ENCODE measurements at regions not wholly inside any gene's neighbourhood (a gene's known extent, or its start where the extent isn't known, plus 50 kb on each side); places are given as distances from the start of the nearest gene placed in this dataset.

DNA sequence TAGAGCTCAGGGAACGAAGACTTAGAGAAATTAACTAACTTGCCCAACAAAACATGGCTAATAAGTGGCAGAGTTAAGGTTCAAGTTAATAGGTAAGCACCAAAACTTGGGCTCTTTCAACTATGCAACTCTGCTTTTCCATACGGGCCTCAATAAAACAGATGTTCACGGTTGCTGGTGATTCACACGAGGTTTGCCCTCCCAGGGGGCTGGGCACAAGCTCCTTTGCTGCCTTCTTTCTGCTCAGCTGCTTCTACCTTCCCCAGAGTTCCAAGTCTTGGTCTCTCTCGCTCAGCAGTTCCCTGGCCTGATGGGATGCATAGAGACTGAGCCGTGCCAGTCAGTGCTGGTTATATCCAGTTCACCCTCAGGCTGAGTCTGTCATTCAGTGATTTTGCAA lies 217.9 kb downstream of the SREK1 start:
- H3K27ac ChIP-seq (ENCODE audit: low read length), result no peak overlapping the region
- H3K27ac Mint-ChIP-seq, result no peak overlapping the region
- WGBS (ENCODE audit: insufficient coverage), result 77% methylated on average over 5 of the region's 6 CpGs
- peaks cover 17% of the 10 kb centered on the region in 2 donors for H3K27me3 Mint-ChIP-seq
- H3K36me3 Mint-ChIP-seq, result no peaks in the 10 kb centered on the region
- no peaks in the 10 kb centered on the region for H3K9me3 ChIP-seq
- ChIA-PET POLR2A (no interaction called here), CTCF (no interaction called here)
- no peaks in the 10 kb centered on the region for H3K4me1 Mint-ChIP-seq
- H3K9me3 Mint-ChIP-seq, result no peaks in the 10 kb centered on the region
- no peak overlapping the region for H3K4me3 Mint-ChIP-seq
- H3K27me3 ChIP-seq (replicated peaks in 1 of 2; ENCODE audit: control insufficient read depth in 2 of 2, extremely low read depth in 1 of 2, insufficient read depth in 2 of 2, low read length in 1 of 2), result no peaks in the 10 kb centered on the region
- ATAC-seq (replicated peaks in 1 of 4) (no peak), DNase-seq (no peak)
- no peaks in the 10 kb centered on the region for H3K36me3 ChIP-seq (ENCODE audit: control insufficient read depth in 2 of 2, extremely low read depth in 1 of 2, insufficient read depth in 1 of 2, low read length in 1 of 2)
- H3K4me3 ChIP-seq (ENCODE audit: control insufficient read depth in 1 of 2, extremely low read depth in 1 of 2, low read length in 1 of 2), result no peak overlapping the region
- H3K4me1 ChIP-seq (ENCODE audit: control insufficient read depth in 1 of 2, extremely low read depth in 1 of 2, insufficient read depth in 2 of 2, low read length in 2 of 2), result no peaks in the 10 kb centered on the region

GRCh38 chr5:66362687-66363086 lies 218.6 kb downstream of the SREK1 start:
- H3K9me3 Mint-ChIP-seq, result no peaks in the 10 kb centered on the region
- H3K27ac ChIP-seq (ENCODE audit: low read length), result no peak overlapping the region
- no peak overlapping the region for H3K4me3 ChIP-seq (ENCODE audit: control insufficient read depth in 1 of 2, extremely low read depth in 1 of 2, low read length in 1 of 2)
- H3K27me3 ChIP-seq (replicated peaks in 1 of 2; ENCODE audit: control insufficient read depth in 2 of 2, extremely low read depth in 1 of 2, insufficient read depth in 2 of 2, low read length in 1 of 2), result no peaks in the 10 kb centered on the region
- WGBS (ENCODE audit: insufficient coverage), result 87% methylated on average over 4 of the region's 4 CpGs
- H3K36me3 ChIP-seq (ENCODE audit: control insufficient read depth in 2 of 2, extremely low read depth in 1 of 2, insufficient read depth in 1 of 2, low read length in 1 of 2), result no peaks in the 10 kb centered on the region
- peaks cover 14 to 17% of the 10 kb centered on the region in 2 donors for H3K27me3 Mint-ChIP-seq
- H3K36me3 Mint-ChIP-seq, result no peaks in the 10 kb centered on the region
- no peaks in the 10 kb centered on the region for H3K4me1 Mint-ChIP-seq
- ChIA-PET POLR2A (no interaction called here), CTCF (no interaction called here)
- no peak for DNase-seq
- ATAC-seq (replicated peaks in 1 of 4), result no peak
- H3K4me3 Mint-ChIP-seq, result no peak overlapping the region
- no peak overlapping the region for H3K27ac Mint-ChIP-seq
- H3K9me3 ChIP-seq, result no peaks in the 10 kb centered on the region
- H3K4me1 ChIP-seq (ENCODE audit: control insufficient read depth in 1 of 2, extremely low read depth in 1 of 2, insufficient read depth in 2 of 2, low read length in 2 of 2), result no peaks in the 10 kb centered on the region

DNA sequence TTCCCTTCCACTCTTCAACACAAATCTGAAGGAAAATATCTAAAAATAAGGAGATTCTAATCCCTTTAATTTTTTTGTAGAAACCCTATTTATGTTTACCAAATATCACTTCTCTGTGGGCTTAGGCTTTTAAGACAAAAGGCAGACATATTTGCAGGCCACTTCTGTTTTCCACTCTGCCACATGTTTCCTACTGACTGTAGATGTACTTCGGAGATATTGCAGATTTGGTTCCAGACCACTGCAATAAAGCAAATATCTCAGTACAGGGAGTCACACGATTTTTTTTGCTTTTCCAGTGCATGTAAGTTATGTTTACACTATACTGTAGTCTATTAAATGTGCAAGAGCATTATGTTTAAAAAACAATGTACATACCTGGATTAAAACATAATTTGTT lies 219.0 kb downstream of the SREK1 start:
- POLR2A ChIA-PET, result no interaction called here
- no peak overlapping the region for H3K4me3 ChIP-seq (ENCODE audit: control insufficient read depth in 1 of 2, extremely low read depth in 1 of 2, low read length in 1 of 2)
- CTCF ChIA-PET, result no interaction called here
- no peaks in the 10 kb centered on the region for H3K27me3 ChIP-seq (replicated peaks in 1 of 2; ENCODE audit: control insufficient read depth in 2 of 2, extremely low read depth in 1 of 2, insufficient read depth in 2 of 2, low read length in 1 of 2)
- H3K27ac ChIP-seq (ENCODE audit: low read length), result no peak overlapping the region
- no peaks in the 10 kb centered on the region for H3K9me3 Mint-ChIP-seq
- H3K9me3 ChIP-seq, result no peaks in the 10 kb centered on the region
- no peaks in the 10 kb centered on the region for H3K36me3 ChIP-seq (ENCODE audit: control insufficient read depth in 2 of 2, extremely low read depth in 1 of 2, insufficient read depth in 1 of 2, low read length in 1 of 2)
- ATAC-seq (replicated peaks in 1 of 4) (no peak), DNase-seq (no peak)
- H3K4me1 Mint-ChIP-seq, result no peaks in the 10 kb centered on the region
- H3K4me3 Mint-ChIP-seq, result no peak overlapping the region
- no peak overlapping the region for H3K27ac Mint-ChIP-seq
- H3K4me1 ChIP-seq (ENCODE audit: control insufficient read depth in 1 of 2, extremely low read depth in 1 of 2, insufficient read depth in 2 of 2, low read length in 2 of 2), result no peaks in the 10 kb centered on the region
- WGBS (ENCODE audit: insufficient coverage), result no CpG with 5 or more reads among the region's 2 CpGs
- H3K36me3 Mint-ChIP-seq, result no peaks in the 10 kb centered on the region
- peaks cover 14 to 17% of the 10 kb centered on the region in 2 donors for H3K27me3 Mint-ChIP-seq

GRCh38 chr5:66364186-66364585 lies 220.1 kb downstream of the SREK1 start:
- H3K27ac Mint-ChIP-seq, result no peak overlapping the region
- peaks cover 14 to 19% of the 10 kb centered on the region in 2 donors for H3K27me3 Mint-ChIP-seq
- no peak overlapping the region for H3K4me3 Mint-ChIP-seq
- ATAC-seq (replicated peaks in 1 of 4), result no peak
- no peaks in the 10 kb centered on the region for H3K36me3 Mint-ChIP-seq
- no peaks in the 10 kb centered on the region for H3K9me3 Mint-ChIP-seq
- H3K4me1 Mint-ChIP-seq, result no peaks in the 10 kb centered on the region
- CTCF ChIA-PET, result no interaction called here
- no CpG with 5 or more reads among the region's 2 CpGs for WGBS (ENCODE audit: insufficient coverage)
- Histone ChIP-seq H3K27ac (ENCODE audit: low read length) (no peak overlapping the region), H3K4me1 (ENCODE audit: control insufficient read depth in 1 of 2, extremely low read depth in 1 of 2, insufficient read depth in 2 of 2, low read length in 2 of 2) (no peaks in the 10 kb centered on the region), H3K4me3 (ENCODE audit: control insufficient read depth in 1 of 2, extremely low read depth in 1 of 2, low read length in 1 of 2) (no peak overlapping the region), H3K36me3 (ENCODE audit: control insufficient read depth in 2 of 2, extremely low read depth in 1 of 2, insufficient read depth in 1 of 2, low read length in 1 of 2) (no peaks in the 10 kb centered on the region), H3K9me3 (no peaks in the 10 kb centered on the region), H3K27me3 (replicated peaks in 1 of 2; ENCODE audit: control insufficient read depth in 2 of 2, extremely low read depth in 1 of 2, insufficient read depth in 2 of 2, low read length in 1 of 2) (no peaks in the 10 kb centered on the region)
- no peak for DNase-seq
- POLR2A ChIA-PET, result no interaction called here

- Mint-ChIP-seq H3K36me3 (no peaks in the 10 kb centered on the region), H3K27ac (no peak overlapping the region), H3K4me1 (no peaks in the 10 kb centered on the region), H3K4me3 (no peak overlapping the region), H3K9me3 (no peaks in the 10 kb centered on the region), H3K27me3 (peaks cover 14 to 19% of the 10 kb centered on the region in 2 donors)
- H3K27ac ChIP-seq (ENCODE audit: low read length), result no peak overlapping the region
- CTCF ChIA-PET, result no interaction called here
- no CpG with 5 or more reads among the region's 4 CpGs for WGBS (ENCODE audit: insufficient coverage)
- H3K4me3 ChIP-seq (ENCODE audit: control insufficient read depth in 1 of 2, extremely low read depth in 1 of 2, low read length in 1 of 2), result no peak overlapping the region
- H3K9me3 ChIP-seq, result no peaks in the 10 kb centered on the region
- POLR2A ChIA-PET, result no interaction called here
- H3K27me3 ChIP-seq (replicated peaks in 1 of 2; ENCODE audit: control insufficient read depth in 2 of 2, extremely low read depth in 1 of 2, insufficient read depth in 2 of 2, low read length in 1 of 2), result peaks cover 0 to 2% of the 10 kb centered on the region in 2 experiments
- no peaks in the 10 kb centered on the region for H3K4me1 ChIP-seq (ENCODE audit: control insufficient read depth in 1 of 2, extremely low read depth in 1 of 2, insufficient read depth in 2 of 2, low read length in 2 of 2)
- DNase-seq (no peak), ATAC-seq (replicated peaks in 1 of 4) (no peak)
- H3K36me3 ChIP-seq (ENCODE audit: control insufficient read depth in 2 of 2, extremely low read depth in 1 of 2, insufficient read depth in 1 of 2, low read length in 1 of 2), result no peaks in the 10 kb centered on the region
Observed at GRCh38 chr5:66365981-66366380, 221.9 kb downstream of the SREK1 start.

DNA sequence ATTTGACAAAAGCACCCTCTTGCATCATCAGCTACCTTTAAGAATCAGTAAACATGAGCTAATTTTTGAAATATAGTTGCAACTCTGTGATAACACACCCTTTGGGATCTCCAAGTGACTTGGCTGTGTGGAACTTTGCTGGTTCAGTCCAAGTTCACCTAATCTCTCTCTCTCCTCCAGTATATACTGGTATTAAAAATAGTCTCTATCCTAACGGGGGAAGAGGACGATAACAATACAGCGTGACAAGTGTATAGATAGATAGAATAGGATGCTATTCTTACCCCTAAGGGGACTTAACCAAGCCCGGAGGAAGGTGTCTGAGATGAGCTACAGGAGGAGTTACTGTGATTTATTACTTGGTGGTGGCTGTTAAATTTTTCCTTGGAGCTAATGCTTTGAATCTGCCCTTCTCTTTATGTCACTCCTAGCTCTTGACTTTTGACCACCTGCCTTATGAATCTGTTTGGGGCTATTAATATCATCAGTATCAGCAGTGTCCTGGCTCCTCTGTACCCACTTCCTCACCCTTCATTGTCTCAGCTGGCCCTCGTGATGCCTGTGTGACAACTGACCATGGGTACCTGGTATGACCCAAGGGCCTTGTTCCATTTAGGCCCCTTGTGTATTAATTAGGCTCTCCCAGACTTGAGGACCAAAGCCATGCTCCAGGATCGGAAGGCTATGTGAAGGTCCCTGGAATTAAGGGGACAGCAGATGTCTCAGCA lies 223.9 kb downstream of the SREK1 start:
- no peak for DNase-seq
- no peak overlapping the region for H3K27ac Mint-ChIP-seq
- no peak overlapping the region for H3K27ac ChIP-seq (ENCODE audit: low read length)
- H3K36me3 ChIP-seq (ENCODE audit: control insufficient read depth in 2 of 2, extremely low read depth in 1 of 2, insufficient read depth in 1 of 2, low read length in 1 of 2), result no peaks in the 10 kb centered on the region
- H3K27me3 ChIP-seq (replicated peaks in 1 of 2; ENCODE audit: control insufficient read depth in 2 of 2, extremely low read depth in 1 of 2, insufficient read depth in 2 of 2, low read length in 1 of 2), result peaks cover 0 to 2% of the 10 kb centered on the region in 2 experiments
- no peaks in the 10 kb centered on the region for H3K9me3 ChIP-seq
- no peaks in the 10 kb centered on the region for H3K4me1 ChIP-seq (ENCODE audit: control insufficient read depth in 1 of 2, extremely low read depth in 1 of 2, insufficient read depth in 2 of 2, low read length in 2 of 2)
- ChIA-PET POLR2A (no interaction called here), CTCF (no interaction called here)
- H3K4me3 Mint-ChIP-seq, result no peak overlapping the region
- no peaks in the 10 kb centered on the region for H3K4me1 Mint-ChIP-seq
- H3K9me3 Mint-ChIP-seq, result no peaks in the 10 kb centered on the region
- no peak overlapping the region for H3K4me3 ChIP-seq (ENCODE audit: control insufficient read depth in 1 of 2, extremely low read depth in 1 of 2, low read length in 1 of 2)
- no peak for ATAC-seq (replicated peaks in 1 of 4)
- peaks cover 11 to 12% of the 10 kb centered on the region in 2 donors for H3K27me3 Mint-ChIP-seq
- 71% methylated on average over 2 of the region's 6 CpGs for WGBS (ENCODE audit: insufficient coverage)
- no peaks in the 10 kb centered on the region for H3K36me3 Mint-ChIP-seq

DNA sequence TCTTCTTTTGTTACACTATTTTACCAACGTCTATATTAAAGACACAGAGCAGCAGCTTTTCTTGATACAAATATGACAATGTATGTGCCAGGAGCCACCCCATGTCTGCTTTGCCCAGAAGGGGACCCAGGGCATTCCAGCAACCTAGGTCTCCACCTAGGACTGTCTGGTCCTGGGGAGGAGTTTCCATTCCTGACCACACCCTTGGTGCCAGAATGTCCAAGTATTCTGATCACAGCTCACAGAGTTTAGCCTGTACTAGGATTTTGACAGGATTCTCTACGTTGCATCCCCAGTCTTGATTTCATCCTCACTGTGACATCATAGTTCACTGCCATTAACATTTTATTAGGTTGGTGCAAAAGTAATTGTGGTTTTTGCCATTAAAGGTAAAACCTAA lies 224.7 kb downstream of the SREK1 start:
- Histone ChIP-seq H3K4me1 (ENCODE audit: control insufficient read depth in 1 of 2, extremely low read depth in 1 of 2, insufficient read depth in 2 of 2, low read length in 2 of 2) (no peaks in the 10 kb centered on the region), H3K27me3 (replicated peaks in 1 of 2; ENCODE audit: control insufficient read depth in 2 of 2, extremely low read depth in 1 of 2, insufficient read depth in 2 of 2, low read length in 1 of 2) (peaks cover 0 to 2% of the 10 kb centered on the region in 2 experiments), H3K4me3 (ENCODE audit: control insufficient read depth in 1 of 2, extremely low read depth in 1 of 2, low read length in 1 of 2) (no peak overlapping the region), H3K36me3 (ENCODE audit: control insufficient read depth in 2 of 2, extremely low read depth in 1 of 2, insufficient read depth in 1 of 2, low read length in 1 of 2) (no peaks in the 10 kb centered on the region), H3K27ac (ENCODE audit: low read length) (no peak overlapping the region), H3K9me3 (no peaks in the 10 kb centered on the region)
- no peaks in the 10 kb centered on the region for H3K4me1 Mint-ChIP-seq
- peaks cover 5 to 8% of the 10 kb centered on the region in 2 donors for H3K27me3 Mint-ChIP-seq
- no peaks in the 10 kb centered on the region for H3K9me3 Mint-ChIP-seq
- ATAC-seq (replicated peaks in 1 of 4) (no peak), DNase-seq (no peak)
- H3K4me3 Mint-ChIP-seq, result no peak overlapping the region
- no peaks in the 10 kb centered on the region for H3K36me3 Mint-ChIP-seq
- H3K27ac Mint-ChIP-seq, result no peak overlapping the region
- WGBS (ENCODE audit: insufficient coverage), result no CpG with 5 or more reads among the region's 2 CpGs
- ChIA-PET POLR2A (no interaction called here), CTCF (no interaction called here)
